KMS-11 (cell line): ENCODE measurements at regions not wholly inside any gene's neighbourhood (a gene's known extent, or its start where the extent isn't known, plus 50 kb on each side); places are given as distances from the start of the nearest gene placed in this dataset.
"Not testable (repeated sequence)": the region's sequence is repeated elsewhere in the genome, so short reads cannot be mapped to it uniquely, and the experiment has no call there.

Experiments used
- H2AFZ ChIP-seq: fragments of 200-600 bp; sonication (generic); 2 replicates; pipeline ENCODE4 v1.6.1; 2016; ENCODE audit warnings: antibody characterized with exemption, mixed run types, low read depth
- H3K27ac ChIP-seq: fragments of 200-600 bp; sonication (generic); 2 replicates; pipeline ENCODE4 v1.6.1; 2016; ENCODE audit warnings: mild to moderate bottlenecking, mixed run types
- H3K27me3 ChIP-seq: fragments of 200-600 bp; sonication (generic); 2 replicates; pipeline ENCODE4 v1.6.1; 2017; ENCODE audit warnings: mild to moderate bottlenecking, low read depth, mixed run types, moderate library complexity; ENCODE audit not compliant: insufficient read depth
- H3K36me3 ChIP-seq: fragments of 200-600 bp; sonication (generic); 2 replicates; pipeline ENCODE4 v1.6.1; 2017; ENCODE audit warnings: mild to moderate bottlenecking, mixed run types; ENCODE audit not compliant: insufficient read depth
- H3K4me1 ChIP-seq: fragments of 200-600 bp; sonication (generic); 2 replicates; pipeline ENCODE4 v1.6.1; 2016; ENCODE audit warnings: mild to moderate bottlenecking, low read depth, mixed run types; ENCODE audit not compliant: poor library complexity, severe bottlenecking
- H3K4me2 ChIP-seq: fragments of 200-600 bp; sonication (generic); 2 replicates; pipeline ENCODE4 v1.7.0; 2016; ENCODE audit warnings: mild to moderate bottlenecking, mixed run types
- H3K4me3 ChIP-seq: fragments of 200-600 bp; sonication (generic); IDR thresholded peaks from 2 replicates; pipeline ENCODE4 v1.6.1; 2017; ENCODE audit warnings: low read depth, low read length, mixed read lengths; ENCODE audit not compliant: insufficient read depth
- H3K79me2 ChIP-seq: fragments of 200-600 bp; sonication (generic); 2 replicates; pipeline ENCODE4 v1.6.1; 2016; ENCODE audit warnings: low read depth, mixed run types; ENCODE audit not compliant: insufficient read depth
- H3K9ac ChIP-seq: fragments of 200-600 bp; sonication (generic); 2 replicates; pipeline ENCODE4 v1.6.1; 2016; ENCODE audit warnings: mild to moderate bottlenecking, mixed run types
- H4K20me1 ChIP-seq: fragments of 200-600 bp; sonication (generic); 2 replicates; pipeline ENCODE4 v1.6.1; 2016; ENCODE audit warnings: mild to moderate bottlenecking, mixed run types; ENCODE audit not compliant: insufficient read depth
- CTCF ChIP-seq: fragments of 200-600 bp; sonication (generic); conservative IDR thresholded peaks from 2 replicates; pipeline ENCODE4 v1.6.1; 2017; ENCODE audit warnings: low read depth, mild to moderate bottlenecking, antibody characterized with exemption, low read length, moderate library complexity, mixed read lengths

DNA sequence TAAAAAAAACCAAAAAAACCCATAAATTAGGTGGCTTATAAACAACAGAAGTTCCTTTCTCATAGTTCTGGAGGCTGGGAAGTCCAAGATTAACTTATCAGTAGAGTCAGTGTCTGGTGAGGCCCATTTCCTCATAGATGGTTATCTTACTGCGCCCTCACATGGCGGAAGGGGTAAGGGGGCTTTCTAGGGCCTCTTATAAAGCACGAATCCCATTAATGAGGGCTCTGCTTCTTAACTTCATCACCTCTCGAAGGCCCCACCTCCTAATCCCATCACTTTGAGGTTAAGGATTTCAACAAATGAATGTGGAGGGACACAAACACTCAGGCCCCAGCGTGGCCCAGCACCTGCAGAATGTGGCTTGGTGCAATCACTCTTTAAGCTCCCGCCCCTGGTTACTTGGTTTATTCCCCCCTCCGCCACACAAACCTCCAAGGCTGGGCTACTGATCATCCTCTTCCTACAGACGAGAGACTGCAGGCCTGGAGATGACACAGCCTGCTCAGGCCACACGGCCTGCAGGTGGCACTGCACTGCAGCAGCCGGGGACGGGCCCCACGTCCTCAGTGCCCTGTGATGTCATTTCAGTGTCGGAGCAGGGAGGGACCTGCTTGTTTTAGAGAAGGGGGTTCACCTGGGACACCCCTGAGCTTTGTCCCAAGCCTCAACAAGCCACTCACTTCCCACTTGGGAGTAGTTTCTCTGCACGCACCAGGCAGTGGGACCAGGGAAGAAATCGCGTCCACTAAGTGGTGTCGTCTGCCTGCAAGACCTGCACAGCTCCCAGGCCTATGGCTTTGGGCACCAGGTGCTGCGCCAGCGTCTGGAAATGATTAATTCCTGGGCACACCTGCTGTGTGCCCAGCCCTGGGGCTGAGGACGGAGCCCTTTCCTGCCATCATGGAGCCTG is 178.5 kb downstream of the NPIPB11 start:
- H3K4me1 ChIP-seq, H3K4me3 ChIP-seq, H3K9ac ChIP-seq, H2AFZ ChIP-seq, H3K4me2 ChIP-seq, H3K79me2 ChIP-seq, H4K20me1 ChIP-seq, H3K27ac ChIP-seq, H3K36me3 ChIP-seq: not testable (repeated sequence)
- TF ChIP-seq CTCF, result peak; percentile 16; the same call in 1 of the 2 replicates
- H3K27me3 ChIP-seq, result peaks cover 30% of the 10 kb centered on the region

DNA sequence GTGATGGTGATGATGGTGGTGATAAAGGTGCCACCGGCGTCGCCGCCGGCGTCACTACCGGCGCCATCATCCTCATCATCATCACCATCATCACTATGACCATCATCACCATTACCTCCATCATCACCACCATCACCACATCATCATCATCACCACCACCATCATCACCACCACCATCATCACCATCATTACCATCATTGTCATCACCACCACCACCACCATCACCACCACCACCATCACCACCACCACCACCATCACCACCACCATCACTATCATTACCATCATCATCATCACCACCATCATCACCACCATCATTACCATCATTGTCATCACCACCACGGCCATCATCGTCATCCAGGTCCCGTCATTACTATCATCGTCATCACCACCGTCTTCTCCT is 179.7 kb downstream of the NPIPB11 start:
- Histone ChIP-seq H4K20me1 (no peaks in the 10 kb centered on the region), H3K4me2 (no peak overlapping the region), H3K9ac (no peak overlapping the region), H3K4me1 (no peaks in the 10 kb centered on the region), H3K36me3 (no peaks in the 10 kb centered on the region), H3K79me2 (no peaks in the 10 kb centered on the region), H2AFZ (no peak overlapping the region), H3K27ac (no peak overlapping the region), H3K27me3 (peaks cover 18% of the 10 kb centered on the region), H3K4me3 (no peak overlapping the region)
- no peak for TF ChIP-seq CTCF

DNA sequence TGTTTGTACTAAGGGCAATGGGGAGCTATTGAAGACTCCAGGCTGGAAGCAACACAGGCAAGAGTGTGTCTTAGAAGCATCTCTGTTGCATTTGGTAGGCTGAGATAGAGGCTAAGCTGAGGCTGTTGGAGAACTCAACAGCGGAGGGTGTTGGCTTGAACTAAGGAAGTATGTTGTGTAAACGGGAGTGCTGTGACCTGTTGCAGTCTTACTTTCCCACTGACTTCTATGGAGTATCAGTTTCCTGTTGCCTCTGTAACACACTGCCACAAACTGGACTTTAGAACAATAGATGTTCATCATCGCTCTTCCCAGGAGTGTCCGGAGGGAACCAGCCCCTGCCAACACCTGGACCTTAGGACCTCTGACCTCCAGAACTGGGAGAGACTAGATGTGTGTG is 181.8 kb downstream of the NPIPB11 start:
- not testable (repeated sequence) for H3K79me2 ChIP-seq, H3K27ac ChIP-seq, H3K4me2 ChIP-seq, H3K4me1 ChIP-seq, H2AFZ ChIP-seq, H4K20me1 ChIP-seq, H3K36me3 ChIP-seq, H3K4me3 ChIP-seq, H3K9ac ChIP-seq
- H3K27me3 ChIP-seq, result peaks cover 13% of the 10 kb centered on the region; the same call in 1 of the 2 replicates

DNA sequence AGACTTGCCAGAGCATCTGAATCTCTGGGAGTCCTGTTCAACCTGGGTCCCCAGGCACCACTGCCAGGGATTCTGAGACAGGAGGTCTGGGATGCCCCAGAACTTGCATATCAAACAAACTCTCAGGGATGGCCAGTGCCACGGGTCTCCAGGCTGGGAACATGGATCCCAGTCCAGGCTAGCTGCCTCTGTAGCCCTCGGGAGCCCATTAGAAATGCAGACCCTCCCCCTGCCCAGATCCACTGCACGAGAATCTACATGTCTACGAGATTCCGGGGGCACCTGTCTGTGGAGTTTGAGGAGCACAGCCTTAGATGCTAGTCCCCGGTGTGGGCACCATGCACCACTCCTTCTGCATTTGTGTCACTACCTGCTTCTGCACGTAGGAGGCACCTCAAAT is 183.9 kb downstream of the NPIPB11 start:
- H4K20me1 ChIP-seq, H3K4me1 ChIP-seq, H3K4me3 ChIP-seq, H3K79me2 ChIP-seq, H2AFZ ChIP-seq, H3K36me3 ChIP-seq, H3K9ac ChIP-seq, H3K27me3 ChIP-seq, H3K27ac ChIP-seq, H3K4me2 ChIP-seq: not testable (repeated sequence)

GRCh38 chr16:29222008-29222407 is 184.5 kb downstream of the NPIPB11 start:
- not testable (repeated sequence) for H3K4me2 ChIP-seq, H2AFZ ChIP-seq, H3K4me3 ChIP-seq, H3K36me3 ChIP-seq, H3K4me1 ChIP-seq, H4K20me1 ChIP-seq, H3K27me3 ChIP-seq, H3K79me2 ChIP-seq, H3K27ac ChIP-seq, H3K9ac ChIP-seq

DNA sequence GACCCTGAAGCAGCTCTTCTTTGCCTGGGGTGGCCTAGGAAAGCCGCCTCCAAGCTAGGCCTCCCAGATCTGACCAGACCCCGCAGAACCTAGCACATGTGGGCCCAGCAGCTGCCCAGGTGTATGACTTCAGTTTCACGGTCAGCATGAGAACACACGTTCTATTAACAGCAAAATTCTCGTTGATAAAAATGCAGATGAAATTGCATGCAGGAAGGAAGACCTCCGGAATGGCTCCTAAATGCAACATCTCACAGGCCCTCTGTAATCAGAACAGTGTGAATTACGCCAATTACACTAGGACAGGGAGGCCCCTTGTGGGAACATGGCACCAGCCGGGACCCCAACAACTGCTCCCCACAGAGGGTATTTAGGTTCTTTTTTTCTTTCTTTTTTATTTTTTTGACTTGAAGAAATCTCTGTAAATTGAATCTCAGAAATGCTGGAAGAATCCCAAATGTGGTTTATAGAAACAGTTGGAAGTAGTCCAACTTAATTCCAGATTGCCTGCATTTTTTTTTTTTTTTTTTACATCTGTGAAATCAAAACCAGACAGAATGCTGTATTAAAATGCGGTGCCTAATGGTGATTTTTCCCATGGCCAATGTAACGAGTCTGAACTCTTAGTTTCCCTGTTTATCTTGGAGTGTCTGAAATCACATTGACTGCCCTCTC is 185.1 kb downstream of the NPIPB11 start:
- not testable (repeated sequence) for H3K36me3 ChIP-seq, H3K27me3 ChIP-seq, H2AFZ ChIP-seq, H3K79me2 ChIP-seq, H3K9ac ChIP-seq, H3K4me2 ChIP-seq, H3K4me3 ChIP-seq, H3K4me1 ChIP-seq, H3K27ac ChIP-seq, H4K20me1 ChIP-seq

DNA sequence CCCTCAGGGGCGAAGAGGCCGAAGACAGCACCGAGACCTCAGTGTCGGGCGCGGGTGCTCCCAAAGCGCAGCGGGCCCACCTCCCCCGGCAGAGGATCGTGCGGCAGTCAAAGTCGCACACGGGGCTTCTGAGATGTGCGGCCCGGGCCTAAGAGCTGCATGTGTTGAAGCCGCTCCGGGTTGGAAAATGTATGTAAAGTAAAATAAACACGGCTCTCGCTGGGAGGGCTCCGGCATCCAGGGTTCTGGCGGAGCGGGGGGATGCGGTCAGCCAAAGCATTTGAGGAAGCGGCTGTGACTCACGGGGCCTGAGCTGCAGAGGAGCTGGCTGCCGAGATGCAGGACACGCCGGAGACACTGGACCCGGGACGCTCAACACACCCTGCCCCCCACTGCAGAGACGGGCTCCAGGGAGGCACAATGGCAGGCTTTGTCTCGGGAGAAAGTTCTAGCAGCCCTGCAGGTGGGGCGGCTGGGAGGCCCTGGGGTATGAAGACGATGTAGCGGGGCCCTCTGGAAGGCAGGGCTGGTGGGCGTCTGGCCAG is 185.8 kb downstream of the NPIPB11 start:
- not testable (repeated sequence) for H3K36me3 ChIP-seq, H3K4me3 ChIP-seq, H3K79me2 ChIP-seq, H3K27ac ChIP-seq, H3K4me1 ChIP-seq, H3K4me2 ChIP-seq, H4K20me1 ChIP-seq, H3K9ac ChIP-seq, H2AFZ ChIP-seq
- H3K27me3 ChIP-seq, result peaks cover 12% of the 10 kb centered on the region

GRCh38 chr16:29219966-29220646 is 186.4 kb downstream of the NPIPB11 start:
- H3K4me1 ChIP-seq, H3K4me2 ChIP-seq, H3K36me3 ChIP-seq, H3K9ac ChIP-seq, H3K79me2 ChIP-seq, H3K4me3 ChIP-seq, H3K27ac ChIP-seq, H4K20me1 ChIP-seq, H2AFZ ChIP-seq: not testable (repeated sequence)
- peaks cover 17% of the 10 kb centered on the region for H3K27me3 ChIP-seq
